Muscle of arm (tissue), 1 donor: ENCODE measurements at regions not wholly inside any gene's neighbourhood (a gene's known extent, or its start where the extent isn't known, plus 50 kb on each side); places are given as distances from the start of the nearest gene placed in this dataset.
A peak's percentile ranks its signal among the peaks of the same experiment; 100 is the strongest.

Source experiments
- DNase-seq: peaks from one replicate; pipeline ENCODE4 v3.0.0-alpha.2; 2013

- DNase-seq, result no peak
Measured at GRCh38 chr2:217625557-217626169, 377.1 kb downstream of the TNS1 start.

- no peak for DNase-seq
Measured at GRCh38 chr2:217623281-217623912, 379.4 kb downstream of the TNS1 start.

GRCh38 chr2:217622205-217623060 is 380.4 kb downstream of the TNS1 start:
- DNase-seq, result peak; percentile 90

GRCh38 chr2:217621391-217621801 is 381.4 kb downstream of the TNS1 start:
- no peak for DNase-seq

- DNase-seq, result no peak
Measured at GRCh38 chr2:217618744-217619143, 384.1 kb downstream of the TNS1 start.

- no peak for DNase-seq
Measured at GRCh38 chr2:217617616-217618022, 385.2 kb downstream of the TNS1 start.

GRCh38 chr2:217616936-217617335 is 385.9 kb downstream of the TNS1 start:
- DNase-seq, result no peak

GRCh38 chr2:217615171-217615570 is 387.6 kb downstream of the TNS1 start:
- no peak for DNase-seq

GRCh38 chr2:217614498-217614897 is 388.3 kb downstream of the TNS1 start:
- DNase-seq, result no peak

- peak; percentile 86 for DNase-seq
Measured at GRCh38 chr2:217614096-217614495, 388.7 kb downstream of the TNS1 start.

- no peak for DNase-seq
Measured at GRCh38 chr2:217612920-217613319, 389.9 kb downstream of the TNS1 start.

- no peak for DNase-seq
Measured at GRCh38 chr2:217612211-217612610, 390.6 kb downstream of the TNS1 start.

- no peak for DNase-seq
Measured at GRCh38 chr2:217611626-217612127, 391.1 kb downstream of the TNS1 start.

- DNase-seq, result no peak
Measured at GRCh38 chr2:217611056-217611455, 391.7 kb downstream of the TNS1 start.

GRCh38 chr2:217610401-217610814 is 392.4 kb downstream of the TNS1 start:
- DNase-seq, result no peak

- no peak for DNase-seq
Measured at GRCh38 chr2:217609952-217610351, 392.8 kb downstream of the TNS1 start.

GRCh38 chr2:217606296-217606695 is 396.5 kb downstream of the TNS1 start:
- no peak for DNase-seq

GRCh38 chr2:217604527-217605194 is 398.1 kb downstream of the TNS1 start:
- no peak for DNase-seq

- DNase-seq, result no peak
Measured at GRCh38 chr2:217601601-217602000, 401.2 kb downstream of the TNS1 start.

- DNase-seq, result no peak
Measured at GRCh38 chr2:217599906-217600305, 402.9 kb downstream of the TNS1 start.

GRCh38 chr2:217597681-217598080 is 405.1 kb downstream of the TNS1 start:
- no peak for DNase-seq

- no peak for DNase-seq
Measured at GRCh38 chr2:217597145-217597544, 405.6 kb downstream of the TNS1 start.
